ENCODE measurements at regions not wholly inside any gene's neighbourhood (a gene's known extent, or its start where the extent isn't known, plus 50 kb on each side); places are given as distances from the start of the nearest gene placed in this dataset.

- no peaks in the 10 kb centered on the region for H3K27me3 ChIP-seq (ENCODE audit: control insufficient read depth, insufficient read depth, low read length)
- H2AFZ ChIP-seq (replicated peaks; ENCODE audit: low read length, poor library complexity): no peak overlapping the region
- no peak overlapping the region for H4K8ac ChIP-seq (ENCODE audit: low read depth in 2 of 2, low read length in 2 of 2)
- ChIA-PET POLR2A (ENCODE audit: unreplicated experiment) (no interaction called here), CTCF (interaction anchor here (0.7 kb wide), 1 partner anchor 46 kb away, joined by 4 read pairs; no protein-coding TSS in a partner anchor)
- H3K4me1 ChIP-seq (ENCODE audit: control insufficient read depth, insufficient read depth, low read length): no peaks in the 10 kb centered on the region
- no CpG with 5 or more reads among the region's 1 CpG for WGBS, 2 experiments (ENCODE audit: extremely low coverage in 2 of 2, insufficient read length in 1 of 2)
- no peak overlapping the region for H2BK15ac ChIP-seq (ENCODE audit: low read depth, low read length)
- H2BK120ac ChIP-seq (ENCODE audit: low read depth, low read length): no peak overlapping the region
- no peak overlapping the region for H3K4ac ChIP-seq (ENCODE audit: low read depth, low read length)
- dilution Hi-C loops (cut with HindIII; ENCODE audit: low sequenced_read_pairs, unreplicated experiment): no loop called here
- no peak overlapping the region for H3K23ac ChIP-seq (ENCODE audit: low read depth, low read length)
- no peaks in the 10 kb centered on the region for H3K36me3 ChIP-seq (ENCODE audit: control insufficient read depth, insufficient read depth, low read length)
- no peak overlapping the region for H2BK5ac ChIP-seq (ENCODE audit: low read depth, low read length, poor library complexity, severe bottlenecking)
- H3K18ac ChIP-seq (ENCODE audit: low read depth, low read length): no peak overlapping the region
- no peaks in the 10 kb centered on the region for H3K9me1 ChIP-seq (ENCODE audit: insufficient read depth, low read length)
- H2BK20ac ChIP-seq (ENCODE audit: low read depth, low read length): no peak overlapping the region
- no peak for TF ChIP-seq CHD1 (IDR thresholded peaks at IDR 0.05; ENCODE audit: low read depth, low read length)
- TF ChIP-seq RFX5 (IDR thresholded peaks at IDR 0.05; ENCODE audit: low read depth, low read length): no peak
- no peak for TF ChIP-seq RAD21 (IDR thresholded peaks at IDR 0.05; ENCODE audit: low read length)
- no peak for TF ChIP-seq USF2 (IDR thresholded peaks at IDR 0.05; ENCODE audit: low read depth, low read length)
- TF ChIP-seq MAFK (IDR thresholded peaks at IDR 0.05; ENCODE audit: low read depth, low read length): no peak
- no peak for TF ChIP-seq CTCF (conservative IDR thresholded peaks at IDR 0.05; ENCODE audit: low read depth, low read length)
- TF ChIP-seq ELK1 (IDR thresholded peaks at IDR 0.05; ENCODE audit: borderline replicate concordance, low read depth, low read length): no peak
- no peak for TF ChIP-seq RCOR1 (IDR thresholded peaks at IDR 0.05; ENCODE audit: insufficient replicate concordance, low read length)
- TF ChIP-seq MAZ (IDR thresholded peaks at IDR 0.05; ENCODE audit: borderline replicate concordance, low read depth, low read length): no peak
- TF ChIP-seq BHLHE40 (IDR thresholded peaks at IDR 0.05; ENCODE audit: low read depth, low read length): no peak
- TF ChIP-seq NFE2L2 (IDR thresholded peaks at IDR 0.05; ENCODE audit: low read depth, low read length): no peak
- no peak for TF ChIP-seq POLR2A (IDR thresholded peaks at IDR 0.05; ENCODE audit: low read depth, low read length)
- TF ChIP-seq FOS (IDR thresholded peaks at IDR 0.05; ENCODE audit: low read depth, low read length): no peak
- TF ChIP-seq SMC3 (IDR thresholded peaks at IDR 0.05; ENCODE audit: low read depth, low read length): no peak
- no peak for TF ChIP-seq CEBPB (IDR thresholded peaks at IDR 0.05; ENCODE audit: low read depth, low read length)
- no peak overlapping the region for H3K14ac ChIP-seq (replicated peaks; ENCODE audit: low read depth, low read length)
- H3K4me3 ChIP-seq (ENCODE audit: insufficient read depth, low read depth, low read length): no peak overlapping the region
- ATAC-seq (ENCODE audit: low read depth): no peak
- H2AK5ac ChIP-seq (ENCODE audit: low read depth, low read length): no peak overlapping the region
- no peak overlapping the region for H4K91ac ChIP-seq (ENCODE audit: insufficient read depth, low read depth, low read length)
- no peak overlapping the region for H3K4me2 ChIP-seq (ENCODE audit: low read depth, low read length)
- no peak overlapping the region for H3K27ac ChIP-seq (ENCODE audit: insufficient read depth, low read length)
- H2AK9ac ChIP-seq (replicated peaks; ENCODE audit: low read depth, low read length, poor library complexity): no peak overlapping the region
- H4K20me1 ChIP-seq (ENCODE audit: insufficient read depth, low read length): no peaks in the 10 kb centered on the region
- H3K9me3 ChIP-seq (ENCODE audit: control insufficient read depth, insufficient read depth, low read length): peaks cover 9% of the 10 kb centered on the region; the same call in 1 of the 2 replicates
- intact Hi-C loops (cut with micrococcal nuclease): no loop called here
- in situ Hi-C loops (cut with MboI; ENCODE audit: low sequenced_read_pairs): no loop called here
- BruUV-seq (replicated peaks): no TSS peak
- no peak overlapping the region for H4K5ac ChIP-seq (ENCODE audit: low read depth, low read length)
- H3K56ac ChIP-seq (ENCODE audit: extremely low read depth, insufficient read depth, low read length): no peak overlapping the region
- DNase-seq: no peak
- no peaks in the 10 kb centered on the region for H3K79me1 ChIP-seq (ENCODE audit: low read depth in 1 of 2, low read length in 2 of 2)
- no peak overlapping the region for H3K9ac ChIP-seq (ENCODE audit: low read depth, low read length)
Measured at GRCh38 chr2:155412598-155412997, 714.1 kb downstream of the KCNJ3 start.

Measured in IMR-90 (cell line).